Suppressor macrophage (primary cell): ENCODE measurements at regions not wholly inside any gene's neighbourhood (a gene's known extent, or its start where the extent isn't known, plus 50 kb on each side); places are given as distances from the start of the nearest gene placed in this dataset.
"Not testable (repeated sequence)": the region's sequence is repeated elsewhere in the genome, so short reads cannot be mapped to it uniquely, and the experiment has no call there.

Experiments
- DNase-seq, 4 experiments: peaks; one replicate each; pipeline ENCODE4 v3.0.0-alpha.2; 2020 to 2022

DNA sequence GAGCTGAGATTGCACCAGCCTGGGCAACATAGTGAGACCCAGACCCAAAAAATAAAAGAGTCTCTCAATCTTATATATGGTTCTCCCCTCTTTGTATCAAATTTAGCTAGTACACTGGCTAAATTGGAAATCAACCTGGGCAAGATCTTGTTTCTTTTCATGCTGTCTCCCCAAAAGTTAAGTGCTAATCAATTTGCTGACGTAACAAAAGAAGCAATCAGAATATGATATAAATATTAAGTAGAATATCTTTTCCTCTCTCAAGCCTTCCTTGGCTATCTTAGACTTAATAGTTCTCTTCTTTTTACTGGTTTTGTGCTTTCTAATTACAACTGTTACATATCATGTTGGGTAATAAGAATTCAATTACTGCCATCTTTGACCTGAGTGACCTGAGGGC lies 258.9 kb downstream of the KCNRG start:
- no peak for DNase-seq

DNA sequence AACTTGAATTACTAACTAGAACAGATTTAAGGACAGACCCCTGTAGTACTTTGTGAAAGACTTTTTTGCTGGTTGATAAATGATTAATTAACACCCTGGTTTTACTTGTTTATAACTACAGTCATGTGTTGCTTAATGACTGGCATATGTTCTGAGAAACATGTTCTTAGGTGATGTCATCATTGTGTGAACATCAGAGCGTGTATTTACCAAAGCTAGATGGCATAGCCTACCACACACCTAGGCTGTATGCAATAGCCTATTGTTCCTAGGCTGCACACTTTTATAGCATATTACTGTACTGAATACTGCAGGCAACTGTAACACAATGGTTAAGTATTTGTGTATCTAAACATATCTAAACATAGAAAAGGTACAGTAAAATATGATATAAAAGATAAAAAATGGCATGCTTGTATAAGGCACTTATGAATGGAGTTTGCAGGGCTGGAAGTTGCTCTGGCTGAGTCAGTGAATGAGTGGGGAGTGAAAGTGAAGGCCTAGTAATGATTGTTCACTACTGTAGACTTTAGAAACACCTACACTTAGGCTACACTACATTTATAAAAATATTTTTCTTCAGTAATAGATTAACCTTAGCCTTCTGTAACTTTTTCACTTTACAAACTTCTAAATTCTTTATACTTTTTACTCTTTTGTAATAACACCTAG lies 260.3 kb downstream of the KCNRG start:
- DNase-seq, result no peak

GRCh38 chr13:50276550-50276949 lies 261.3 kb downstream of the KCNRG start:
- DNase-seq, result no peak

- peak in 1 of 4 experiments; percentile 25 for DNase-seq
Observed at GRCh38 chr13:50277127-50277526, 261.9 kb downstream of the KCNRG start.

GRCh38 chr13:50277906-50278305 lies 262.7 kb downstream of the KCNRG start:
- DNase-seq, result no peak

DNA sequence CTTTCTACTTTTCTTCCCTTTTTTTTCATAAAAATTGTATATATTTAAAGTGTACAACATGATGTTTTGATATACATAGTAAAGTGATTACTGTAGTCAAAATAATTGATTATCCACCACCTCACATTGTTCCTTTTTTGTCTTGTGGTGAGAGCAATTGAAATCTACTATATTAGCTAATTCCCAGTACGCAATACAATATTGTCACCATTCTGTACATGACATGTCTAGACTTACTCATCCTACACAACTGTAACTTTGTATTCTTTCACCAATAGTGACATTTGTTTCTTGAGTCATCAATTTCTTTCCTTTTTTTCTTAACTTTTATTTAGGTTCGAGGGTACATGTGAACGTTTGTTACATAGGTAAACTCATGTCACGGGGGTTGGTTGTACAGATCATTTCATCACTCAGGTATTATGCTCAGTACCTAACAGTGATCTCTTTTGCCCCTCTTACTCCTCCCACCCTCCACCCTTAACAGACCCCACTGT lies 265.2 kb downstream of the KCNRG start:
- peak in 1 of 4 experiments; percentile 27 for DNase-seq

- no peak for DNase-seq
Observed at GRCh38 chr13:50282016-50282415, 266.8 kb downstream of the KCNRG start.

- peak in 2 of 4 experiments; percentile 40 to 50 for DNase-seq
Observed at GRCh38 chr13:50283017-50283416, 267.8 kb downstream of the KCNRG start.

DNA sequence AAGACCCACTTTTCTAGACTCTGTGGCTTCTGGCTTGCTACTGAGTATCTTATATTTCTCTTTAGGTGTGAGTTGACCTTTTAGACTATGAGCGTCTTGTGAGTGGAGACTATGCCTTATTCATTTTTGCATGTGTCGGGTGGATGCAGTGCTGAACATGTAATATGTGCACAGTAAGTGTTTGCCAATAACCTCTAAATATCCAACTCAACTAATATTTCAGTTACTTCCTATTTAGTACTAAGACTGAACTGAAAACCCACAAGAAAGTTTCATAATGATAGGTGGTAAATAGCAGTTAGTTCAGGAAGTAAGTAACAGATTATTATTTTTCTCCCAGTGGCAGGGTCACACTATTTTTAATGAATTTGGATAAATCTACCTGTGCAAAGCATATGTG lies 269.3 kb downstream of the KCNRG start:
- DNase-seq, result peak; percentile 26 to 80 (median 52)

DNA sequence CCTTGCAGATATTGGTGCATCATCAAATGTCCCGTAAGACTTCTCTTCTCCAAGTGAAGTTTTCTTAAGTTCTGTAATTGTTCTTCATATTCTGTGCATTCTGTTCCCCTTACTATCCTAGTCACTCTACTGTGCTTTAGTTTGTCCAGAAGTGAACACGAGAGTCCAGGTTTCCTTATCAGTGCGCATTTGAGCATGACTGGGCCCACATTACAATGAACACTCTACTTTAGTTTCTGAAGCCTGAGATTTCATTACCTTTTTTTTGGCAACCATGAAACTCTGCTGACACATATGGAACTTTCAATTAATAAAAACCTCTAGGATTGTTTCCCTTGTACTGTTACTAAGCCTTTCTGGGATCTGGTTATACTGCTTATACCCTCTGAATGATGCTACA lies 270.0 kb downstream of the KCNRG start:
- peak in 1 of 4 experiments; percentile 22 for DNase-seq

GRCh38 chr13:50286324-50286723 lies 271.1 kb downstream of the KCNRG start:
- DNase-seq, result no peak

DNA sequence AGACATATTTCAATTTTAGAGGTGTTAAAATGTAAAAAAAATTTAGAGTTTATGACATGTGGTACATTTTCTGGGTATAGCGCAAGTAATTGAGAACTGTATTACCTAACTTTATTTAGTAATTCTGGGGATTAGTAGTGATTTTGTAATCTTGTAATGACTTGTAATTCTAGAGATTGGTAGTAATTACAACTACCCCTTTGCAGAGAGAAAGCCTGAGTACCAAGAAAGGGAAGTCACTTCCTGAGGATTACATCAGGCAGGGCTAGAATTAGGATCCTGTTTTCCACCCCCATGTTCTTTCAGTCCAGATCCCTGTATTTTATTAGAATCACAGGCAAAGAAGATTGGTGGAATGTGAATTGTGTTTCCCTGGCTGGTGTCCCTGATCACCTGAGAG lies 274.9 kb downstream of the KCNRG start:
- DNase-seq, result peak; percentile 59 to 88 (median 76)

DNA sequence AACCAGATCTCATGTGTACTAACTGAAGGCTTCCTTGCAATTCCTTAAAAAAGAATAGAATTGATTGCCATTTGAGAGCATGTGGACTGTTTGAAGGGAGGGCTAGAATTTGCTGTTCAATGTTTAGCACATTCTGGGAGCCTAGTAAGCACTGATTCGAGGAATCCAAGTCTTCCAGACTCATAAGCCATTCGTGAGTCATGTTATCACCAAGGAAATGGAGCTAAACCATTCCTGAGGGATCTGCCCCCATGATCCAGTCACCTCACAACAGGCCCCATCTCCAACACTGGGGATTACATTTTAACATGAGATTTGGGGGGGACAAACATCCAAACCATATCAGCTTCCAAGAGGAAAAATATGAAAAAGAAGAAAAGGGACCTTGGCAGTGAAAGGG lies 276.4 kb downstream of the KCNRG start:
- DNase-seq, result no peak

DNA sequence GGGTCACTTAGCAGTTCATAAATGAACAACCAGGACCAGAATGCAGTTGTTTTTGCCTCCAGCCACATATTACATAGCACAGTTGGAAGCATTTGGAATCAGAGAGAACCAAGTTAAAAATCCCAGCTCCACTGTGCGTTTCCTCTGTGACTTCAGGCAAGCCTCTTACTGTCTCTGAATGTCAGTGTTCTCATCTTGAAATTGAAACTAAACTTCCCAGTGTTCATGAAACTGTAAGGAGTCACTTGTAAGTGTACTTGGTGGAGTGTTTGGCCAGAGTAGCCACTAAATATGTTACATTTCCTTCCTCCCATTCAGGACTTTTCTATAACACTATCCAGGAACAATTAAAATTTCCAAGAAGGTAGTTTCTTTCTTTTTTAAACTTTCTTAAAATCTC lies 276.8 kb downstream of the KCNRG start:
- peak; percentile 2 to 50 (median 18) for DNase-seq

- DNase-seq, result not testable (repeated sequence)
Observed at GRCh38 chr13:50294425-50294824, 279.2 kb downstream of the KCNRG start.

GRCh38 chr13:50299546-50300249 lies 284.5 kb downstream of the KCNRG start:
- no peak for DNase-seq

DNA sequence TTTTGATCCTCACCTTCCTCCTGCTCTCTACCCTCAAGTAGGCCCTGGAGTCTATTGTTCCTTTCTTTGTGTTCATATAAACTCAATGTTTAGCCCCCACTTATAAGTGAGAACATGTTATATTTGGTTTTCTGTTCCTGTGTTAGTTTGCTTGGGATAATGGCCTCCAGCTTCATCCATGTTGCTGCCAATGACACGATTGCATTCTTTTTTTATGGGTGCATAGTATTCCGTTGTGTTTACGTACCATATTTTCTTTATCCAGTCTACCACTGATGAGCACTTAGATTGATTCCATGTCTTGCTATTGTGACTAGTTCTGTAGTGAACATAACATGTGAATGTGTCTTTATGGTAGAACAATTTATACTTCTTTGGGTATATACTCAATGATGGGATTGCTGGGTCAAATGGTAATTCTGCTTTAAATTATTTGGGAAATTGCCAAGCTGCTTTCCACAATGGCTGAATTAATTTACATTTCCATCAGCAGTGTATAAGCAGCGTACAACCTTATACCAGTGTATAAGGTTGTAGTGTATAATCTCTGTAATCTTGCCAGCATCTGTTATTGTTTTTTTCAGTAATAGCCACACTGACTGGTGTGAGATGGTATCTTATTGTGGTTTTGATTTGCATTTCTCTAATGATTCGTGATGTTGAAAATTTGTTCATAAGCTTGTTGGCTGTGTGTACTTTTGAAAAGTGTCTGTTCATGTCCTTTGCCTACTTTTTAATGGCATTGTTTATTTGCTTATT lies 288.9 kb downstream of the KCNRG start:
- no peak for DNase-seq

GRCh38 chr13:50306156-50306555 lies 290.9 kb downstream of the KCNRG start:
- no peak for DNase-seq

DNA sequence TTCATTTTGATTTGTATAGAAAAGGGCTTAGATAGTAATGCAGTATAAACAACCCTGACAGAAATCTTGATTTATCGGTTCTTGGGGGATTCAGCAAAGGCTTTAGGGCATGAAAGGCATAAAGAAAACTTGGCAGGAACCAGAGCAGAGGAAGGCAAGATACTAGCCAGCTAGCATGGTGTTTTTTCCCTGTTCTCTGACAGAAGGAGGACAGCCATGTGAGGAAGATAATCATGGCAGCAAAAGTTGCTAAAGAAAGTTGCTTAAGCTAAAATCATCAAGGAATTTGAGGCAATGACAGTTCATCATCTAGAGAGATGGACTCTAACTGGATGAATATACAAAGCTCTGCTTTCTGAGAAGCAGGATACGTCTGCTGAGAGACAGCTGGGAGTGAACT lies 294.1 kb downstream of the KCNRG start:
- DNase-seq, result no peak

- DNase-seq, result no peak
Observed at GRCh38 chr13:50309882-50310594, 294.8 kb downstream of the KCNRG start.

- DNase-seq, result no peak
Observed at GRCh38 chr13:50310734-50311133, 295.5 kb downstream of the KCNRG start.

DNA sequence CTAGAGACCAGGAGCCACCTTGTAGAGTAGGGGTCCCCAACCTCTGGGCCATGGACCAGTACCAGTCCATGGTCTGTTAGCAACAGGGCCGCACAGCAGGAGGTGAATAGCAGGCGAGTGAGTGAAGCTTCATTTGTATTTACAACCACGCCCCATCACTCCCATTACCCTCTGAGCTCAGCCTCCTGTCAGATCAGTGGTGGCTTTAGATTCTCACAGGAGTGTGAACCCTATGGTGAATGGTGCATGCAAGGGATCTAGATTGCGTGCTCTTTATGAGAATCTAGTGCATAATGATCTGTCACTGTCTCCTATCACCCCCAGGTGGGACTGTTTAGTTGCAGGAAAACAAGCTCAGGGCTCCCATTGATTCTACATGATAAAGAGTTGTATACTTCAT lies 303.6 kb downstream of the KCNRG start:
- DNase-seq, result no peak
